ELF-1 (cell line): ENCODE measurements at regions not wholly inside any gene's neighbourhood (a gene's known extent, or its start where the extent isn't known, plus 50 kb on each side); places are given as distances from the start of the nearest gene placed in this dataset.

ENCODE experiments used
- DNase-seq: peaks from one replicate; pipeline ENCODE4 v3.0.0-alpha.2; 2016; ENCODE audit warnings: low read depth, low spot score

- no peak for DNase-seq
These were observed 891.6 kb upstream of the SEL1L start for GRCh38 chr14:82425261-82425660.

- DNase-seq = no peak
These were observed 897.4 kb upstream of the SEL1L start for GRCh38 chr14:82431031-82431430.

DNA sequence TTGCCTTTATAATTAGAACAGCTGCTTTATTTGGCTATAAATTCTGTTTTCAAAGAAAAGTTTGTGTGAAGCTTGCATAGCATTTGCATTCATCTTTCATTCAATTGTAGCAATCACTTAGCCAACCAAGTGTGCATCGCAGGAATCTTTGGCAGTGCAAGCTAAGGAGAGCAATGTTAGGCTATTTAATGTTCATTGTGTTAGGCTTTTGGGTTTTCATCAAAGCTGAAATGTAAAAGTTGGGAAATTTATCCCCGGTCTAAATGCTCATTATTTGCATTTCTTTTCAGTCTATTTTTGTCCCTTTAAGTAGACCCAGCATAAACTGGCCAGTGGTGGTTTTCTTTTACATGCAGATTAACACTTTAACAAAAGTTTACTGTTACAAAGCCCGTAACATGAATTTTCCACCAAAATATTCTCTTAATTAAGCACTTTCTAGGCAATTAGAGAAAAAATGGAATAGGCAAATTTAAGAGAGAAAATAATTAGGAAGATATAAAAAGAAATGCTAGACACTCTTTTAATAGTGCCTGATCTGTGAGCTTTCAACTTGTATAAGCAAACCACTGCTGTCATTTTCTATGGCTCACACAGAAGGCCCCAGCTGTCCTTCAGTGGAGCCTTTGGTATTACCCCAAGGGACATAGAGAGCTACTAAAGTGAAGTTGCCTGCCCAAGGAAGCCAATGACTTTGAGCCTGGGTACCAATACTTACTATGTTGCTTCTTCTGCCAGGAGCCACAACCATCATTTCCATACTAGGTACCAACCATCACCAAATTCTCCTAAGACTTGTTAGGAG, 898.9 kb upstream of the SEL1L start:
- DNase-seq = no peak

DNA sequence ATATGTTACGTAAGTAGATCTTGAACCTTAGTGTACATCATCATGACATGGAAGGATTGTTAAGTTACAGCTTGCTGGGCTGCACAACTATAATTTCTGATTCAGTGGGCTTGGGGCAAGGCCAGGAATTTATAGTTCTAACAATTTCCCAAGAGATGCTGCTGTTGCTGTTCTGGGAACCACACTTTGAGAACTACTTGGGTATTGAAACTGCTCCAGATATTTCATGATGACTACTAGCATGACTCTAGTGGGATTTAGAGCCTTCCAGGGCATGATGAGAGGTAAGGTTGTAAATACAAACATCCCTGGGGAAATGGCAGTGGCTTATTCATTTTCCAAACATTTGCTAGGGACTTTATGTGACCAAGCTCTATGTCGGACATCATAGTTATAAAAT, 904.8 kb upstream of the SEL1L start:
- no peak for DNase-seq

DNA sequence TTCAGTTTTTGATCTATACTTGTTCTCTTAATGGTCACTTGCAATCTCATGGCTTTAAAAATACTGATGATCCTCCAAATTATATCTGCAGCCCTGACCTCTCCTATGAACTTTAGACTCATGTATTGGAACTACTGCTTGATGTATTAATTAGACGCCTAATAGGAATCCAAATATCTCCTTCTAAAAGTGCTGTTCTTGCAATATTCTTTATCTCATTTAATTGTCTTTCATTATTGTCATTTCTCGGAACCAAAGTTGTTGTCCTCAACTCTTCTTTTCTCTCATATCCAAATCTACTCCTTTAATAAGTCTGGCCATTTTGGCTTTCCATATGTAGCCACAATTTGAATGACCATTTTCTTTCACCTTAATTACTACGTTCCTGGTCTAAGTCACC, 907.6 kb upstream of the SEL1L start:
- no peak for DNase-seq

- DNase-seq = no peak
These were observed 912.3 kb upstream of the SEL1L start for GRCh38 chr14:82445810-82446570.

- no peak for DNase-seq
These were observed 913.9 kb upstream of the SEL1L start for GRCh38 chr14:82447586-82447985.

DNA sequence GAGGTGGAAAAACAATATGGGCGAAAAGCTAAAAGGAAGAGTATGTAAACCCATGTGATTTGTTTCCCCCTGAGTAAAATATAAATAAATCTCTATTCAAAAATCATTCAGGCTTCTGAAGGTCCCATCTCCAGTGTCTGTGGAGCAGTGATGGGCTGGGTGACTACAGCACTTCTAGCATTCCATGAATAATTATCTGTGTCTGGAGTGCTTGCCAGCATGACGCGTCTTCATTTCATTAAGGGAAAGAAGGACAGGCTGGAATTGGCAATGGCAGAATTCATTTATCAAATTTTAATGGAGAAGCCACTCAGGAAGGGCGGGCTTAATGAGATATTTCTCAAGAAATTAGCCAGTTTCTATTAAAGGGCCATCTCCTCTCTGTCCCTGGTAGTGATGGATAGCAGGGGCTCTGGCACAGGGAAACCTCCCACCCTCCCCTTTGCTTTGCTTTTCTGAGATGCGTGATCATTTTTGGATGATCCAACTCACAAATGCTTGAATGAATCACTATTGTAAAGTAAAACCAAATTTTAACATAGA, 916.3 kb upstream of the SEL1L start:
- no peak for DNase-seq

DNA sequence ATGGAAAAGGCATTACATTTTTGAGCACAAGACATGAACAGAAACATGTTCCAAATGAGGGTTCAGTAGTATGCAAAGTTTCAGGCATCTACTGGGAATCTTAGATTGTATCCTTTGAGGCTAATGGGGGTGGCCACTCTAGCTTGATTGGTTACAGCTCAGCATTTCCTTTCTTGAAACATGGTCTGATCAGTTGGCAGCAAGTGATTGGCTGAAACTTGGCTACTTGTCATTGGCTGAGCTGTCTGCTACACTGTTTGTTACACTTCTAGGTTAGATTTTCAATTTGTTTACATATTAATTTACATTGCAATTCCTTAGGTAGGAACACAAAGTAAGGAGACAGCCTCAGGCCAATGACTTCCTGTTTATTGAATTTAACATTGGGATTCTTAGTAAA, 918.0 kb upstream of the SEL1L start:
- no peak for DNase-seq

GRCh38 chr14:82482345-82482744, 948.7 kb upstream of the SEL1L start:
- no peak for DNase-seq

DNA sequence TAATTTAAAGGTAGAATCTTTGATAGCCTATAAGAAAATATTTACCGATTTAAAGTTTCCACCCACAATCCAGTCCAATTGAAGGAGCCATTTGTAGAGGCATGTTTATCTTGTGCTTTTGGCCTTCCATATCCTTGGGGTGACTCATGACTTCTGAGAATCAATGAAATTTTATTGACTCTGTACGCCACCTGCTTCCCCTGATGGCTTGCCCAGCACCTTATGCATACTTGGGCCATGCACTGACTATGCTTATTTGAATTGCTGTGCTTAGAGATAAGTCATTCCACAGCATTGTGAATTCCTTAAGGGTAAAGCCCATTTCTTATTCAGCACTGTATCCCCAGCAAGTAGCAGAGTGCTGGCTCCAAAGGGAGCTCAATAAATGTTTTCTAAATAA, 954.8 kb upstream of the SEL1L start:
- no peak for DNase-seq

DNA sequence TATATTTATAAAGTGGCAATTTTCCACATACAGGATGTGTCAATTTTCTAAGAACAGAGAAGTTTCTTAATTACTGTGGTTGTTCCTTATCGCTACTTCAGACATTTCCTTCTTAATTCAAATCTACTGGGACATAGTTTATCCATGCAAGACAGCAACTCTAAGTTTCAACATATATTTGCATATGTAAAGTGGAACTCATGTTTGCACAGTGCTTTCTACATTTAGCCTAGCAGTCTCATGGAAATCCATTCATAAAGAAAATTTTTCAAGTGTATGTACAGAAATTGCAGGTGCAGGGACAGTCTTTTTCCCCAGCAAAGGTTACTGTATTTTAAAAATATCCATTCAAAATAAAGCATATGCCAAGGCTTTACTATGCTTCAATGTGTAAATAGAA, 956.7 kb upstream of the SEL1L start:
- no peak for DNase-seq

GRCh38 chr14:82492157-82492556, 958.5 kb upstream of the SEL1L start:
- DNase-seq = no peak

GRCh38 chr14:82500222-82500621, 966.6 kb upstream of the SEL1L start:
- no peak for DNase-seq

DNA sequence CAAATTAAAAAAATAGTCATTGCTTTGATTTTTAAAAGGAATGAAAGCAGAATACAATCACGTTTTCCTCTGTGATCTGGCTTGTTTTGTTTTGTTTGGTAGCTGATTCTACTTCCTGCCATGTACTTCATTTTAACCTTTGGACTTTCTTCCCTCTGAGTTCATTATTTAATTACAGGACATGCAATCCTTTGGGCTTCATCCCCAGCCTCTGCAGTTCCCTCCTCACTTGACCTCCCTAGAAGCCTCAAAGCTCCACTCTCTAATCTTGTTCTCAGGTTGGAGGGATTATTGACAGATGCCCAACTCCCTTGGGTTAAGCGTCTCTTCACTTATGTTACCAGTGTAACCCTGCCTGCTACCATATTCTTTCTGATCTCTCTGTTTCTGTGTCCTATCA, 967.9 kb upstream of the SEL1L start:
- DNase-seq = no peak

- DNase-seq = no peak
These were observed 968.4 kb upstream of the SEL1L start for GRCh38 chr14:82502043-82502442.

GRCh38 chr14:82504894-82505293, 971.2 kb upstream of the SEL1L start:
- no peak for DNase-seq

- DNase-seq = no peak
These were observed 976.4 kb upstream of the SEL1L start for GRCh38 chr14:82510007-82510406.

GRCh38 chr14:82511399-82511798, 977.7 kb upstream of the SEL1L start:
- DNase-seq = no peak

DNA sequence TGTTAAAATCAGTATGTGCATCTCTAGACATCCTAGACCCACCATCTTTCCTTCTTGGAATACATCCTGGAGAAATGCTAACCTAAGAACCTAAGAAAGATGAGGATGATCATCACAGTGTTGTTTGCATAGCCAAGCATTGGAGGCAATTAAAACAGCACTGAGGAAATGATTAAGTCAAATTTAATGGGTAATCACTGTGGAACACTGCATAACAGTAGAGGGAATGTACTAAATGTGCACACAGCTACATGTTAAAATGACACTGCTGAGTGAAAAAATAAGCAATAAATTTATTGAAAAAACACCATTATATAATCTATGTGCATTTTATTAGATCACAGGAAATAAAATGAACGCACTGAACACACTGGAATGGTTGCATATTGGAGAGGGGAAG, 987.1 kb upstream of the SEL1L start:
- no peak for DNase-seq

GRCh38 chr14:82521191-82521590, 987.5 kb upstream of the SEL1L start:
- DNase-seq = no peak

GRCh38 chr14:82528016-82528415, 994.4 kb upstream of the SEL1L start:
- DNase-seq = no peak

- DNase-seq = no peak
These were observed 999.7 kb upstream of the SEL1L start for GRCh38 chr14:82533351-82533750.
